Neural crest cell (in vitro differentiated cells): ENCODE measurements at regions not wholly inside any gene's neighbourhood (a gene's known extent, or its start where the extent isn't known, plus 50 kb on each side); places are given as distances from the start of the nearest gene placed in this dataset.

Source experiments
- DNase-seq: peaks from one replicate; pipeline ENCODE4 v3.0.0; 2021; ENCODE audit warnings: low read depth, mixed read lengths, low spot score
- H3K27ac Mint-ChIP-seq: one replicate; pipeline ENCODE4 v1.8.0; 2021; ENCODE audit warnings: mild to moderate bottlenecking, mixed read lengths; ENCODE audit not compliant: unreplicated experiment
- H3K27me3 Mint-ChIP-seq: 2 replicates; pipeline ENCODE4 v1.8.0; 2021; ENCODE audit warnings: low read depth, mild to moderate bottlenecking, mixed read lengths
- H3K36me3 Mint-ChIP-seq: 2 replicates; pipeline ENCODE4 v1.8.0; 2021; ENCODE audit warnings: low read depth, mild to moderate bottlenecking, mixed read lengths
- H3K4me1 Mint-ChIP-seq: 2 replicates; pipeline ENCODE4 v1.8.0; 2021; ENCODE audit warnings: mixed read lengths
- H3K4me3 Mint-ChIP-seq: one replicate; pipeline ENCODE4 v1.8.0; 2021; ENCODE audit warnings: mild to moderate bottlenecking, mixed read lengths
- H3K9me3 Mint-ChIP-seq: 2 replicates; pipeline ENCODE4 v1.8.0; 2021; ENCODE audit warnings: mixed read lengths
- CTCF ChIP-seq: fragments of 200-600 bp; sonication (generic); conservative IDR thresholded peaks from 2 replicates; pipeline ENCODE4 v1.5.0; 2021; ENCODE audit warnings: antibody characterized with exemption, mild to moderate bottlenecking

DNA sequence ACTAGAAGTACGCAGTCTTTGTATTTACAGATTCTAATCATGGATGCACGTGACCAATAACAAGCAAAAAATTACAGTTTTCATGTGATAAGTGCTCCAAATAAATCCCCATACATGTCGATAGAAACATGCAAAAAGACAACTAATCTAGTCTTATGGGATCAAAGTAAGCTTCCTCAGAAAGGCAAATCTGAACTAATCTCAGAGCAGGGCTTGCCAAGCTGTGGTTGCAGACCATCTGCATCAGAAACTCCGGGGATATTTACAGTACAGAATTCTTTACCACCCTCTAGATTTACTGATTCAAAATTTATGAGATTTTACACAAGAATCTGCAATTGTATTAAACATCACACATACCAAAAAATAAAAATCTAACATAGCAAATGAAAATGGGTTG is 1435.5 kb downstream of the MRPL39 start:
- peaks cover 6% of the 10 kb centered on the region for H3K9me3 Mint-ChIP-seq
- TF ChIP-seq CTCF, result no peak

DNA sequence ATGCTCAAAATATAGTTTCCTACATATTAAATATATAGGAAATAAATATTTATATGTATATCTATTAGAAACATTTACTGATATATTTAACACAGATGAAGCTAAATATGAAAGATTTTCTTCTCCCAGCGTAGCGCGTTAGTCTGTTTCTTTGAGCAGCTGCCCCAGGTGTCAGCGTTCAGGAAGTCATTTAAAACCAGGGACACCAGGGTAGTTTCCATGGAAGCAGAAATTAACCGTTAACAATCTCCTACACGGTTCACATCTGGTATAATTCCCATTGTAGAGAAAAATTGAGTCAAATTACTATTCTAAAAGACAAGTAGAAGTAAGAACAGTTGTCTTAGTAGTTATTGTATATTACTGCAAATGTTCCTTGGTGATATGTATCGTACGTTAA is 1443.7 kb downstream of the MRPL39 start:
- Mint-ChIP-seq H3K36me3 (no peaks in the 10 kb centered on the region), H3K27ac (no peak overlapping the region)
- no peak for DNase-seq

More for the DNA sequence above, 1435.5 kb downstream of the MRPL39 start:
- Mint-ChIP-seq H3K27ac (no peak overlapping the region), H3K27me3 (no peaks in the 10 kb centered on the region), H3K4me1 (no peaks in the 10 kb centered on the region), H3K36me3 (no peaks in the 10 kb centered on the region), H3K4me3 (no peak overlapping the region)
- DNase-seq, result no peak

GRCh38 chr21:24160528-24160927 is 1446.8 kb downstream of the MRPL39 start:
- Mint-ChIP-seq H3K27ac (no peak overlapping the region), H3K4me1 (no peaks in the 10 kb centered on the region), H3K9me3 (peaks cover 8% of the 10 kb centered on the region), H3K36me3 (no peaks in the 10 kb centered on the region), H3K4me3 (no peak overlapping the region), H3K27me3 (no peaks in the 10 kb centered on the region)
- TF ChIP-seq CTCF, result no peak
- DNase-seq, result no peak

More for the DNA sequence above, 1443.7 kb downstream of the MRPL39 start:
- Mint-ChIP-seq H3K27me3 (no peaks in the 10 kb centered on the region), H3K9me3 (peaks cover 14% of the 10 kb centered on the region), H3K4me3 (no peak overlapping the region), H3K4me1 (no peaks in the 10 kb centered on the region)
- TF ChIP-seq CTCF, result no peak

GRCh38 chr21:24153137-24153536 is 1454.1 kb downstream of the MRPL39 start:
- no peak overlapping the region for H3K4me3 Mint-ChIP-seq
- no peaks in the 10 kb centered on the region for H3K27me3 Mint-ChIP-seq
- no peak overlapping the region for H3K27ac Mint-ChIP-seq

DNA sequence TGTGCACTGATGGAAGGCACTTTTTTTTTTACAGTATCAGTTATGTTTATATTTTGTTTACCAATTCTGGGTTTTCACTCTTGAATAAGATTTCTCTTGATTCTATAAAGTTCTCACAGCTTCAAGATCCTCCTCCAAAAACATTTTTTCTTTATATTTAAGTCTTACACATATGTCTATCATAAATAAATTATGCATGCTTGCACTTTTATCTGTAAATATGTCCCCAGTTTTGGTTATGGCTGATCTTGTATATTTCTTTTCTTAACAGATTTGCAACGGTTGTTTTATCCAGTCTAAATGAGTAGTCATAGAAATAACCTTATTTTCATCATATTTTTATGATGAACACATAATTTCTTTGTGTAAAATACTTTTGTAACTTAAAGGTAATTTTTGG is 1456.5 kb downstream of the MRPL39 start:
- no peaks in the 10 kb centered on the region for H3K4me1 Mint-ChIP-seq
- H3K27ac Mint-ChIP-seq, result no peak overlapping the region
- no peak for TF ChIP-seq CTCF
- H3K27me3 Mint-ChIP-seq, result no peaks in the 10 kb centered on the region
- peaks cover 3% of the 10 kb centered on the region for H3K36me3 Mint-ChIP-seq
- no peak overlapping the region for H3K4me3 Mint-ChIP-seq
- peaks cover 14% of the 10 kb centered on the region for H3K9me3 Mint-ChIP-seq
- no peak for DNase-seq

More at GRCh38 chr21:24153137-24153536, 1454.1 kb downstream of the MRPL39 start:
- DNase-seq, result no peak
- Mint-ChIP-seq H3K36me3 (peaks cover 3% of the 10 kb centered on the region), H3K9me3 (peaks cover 12% of the 10 kb centered on the region), H3K4me1 (no peaks in the 10 kb centered on the region)
- TF ChIP-seq CTCF, result no peak

DNA sequence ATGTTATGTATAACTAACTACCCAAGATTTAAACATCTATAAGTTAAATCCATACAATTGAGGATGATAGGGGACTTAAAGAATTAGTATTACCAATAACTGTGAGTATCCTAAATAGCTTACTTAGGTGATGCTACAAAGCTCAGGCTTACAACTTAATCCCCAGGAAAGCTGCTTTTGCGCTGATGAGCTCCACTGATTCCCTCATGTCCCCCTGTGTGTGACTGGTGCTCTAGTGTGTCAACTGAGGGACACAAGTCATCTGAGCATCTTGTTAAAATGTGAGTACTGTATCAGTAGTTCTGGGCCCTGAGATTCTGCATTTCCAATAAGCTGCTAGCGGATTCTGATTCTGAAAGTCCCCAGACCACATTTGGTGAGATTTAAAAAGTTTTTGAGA is 1458.8 kb downstream of the MRPL39 start:
- peaks cover 3% of the 10 kb centered on the region for H3K36me3 Mint-ChIP-seq
- no peak overlapping the region for H3K27ac Mint-ChIP-seq
- H3K27me3 Mint-ChIP-seq, result no peaks in the 10 kb centered on the region
- peaks cover 14% of the 10 kb centered on the region for H3K9me3 Mint-ChIP-seq
- no peak for TF ChIP-seq CTCF
- H3K4me3 Mint-ChIP-seq, result no peak overlapping the region
- DNase-seq, result no peak
- H3K4me1 Mint-ChIP-seq, result no peaks in the 10 kb centered on the region
